ENCODE measurements at regions not wholly inside any gene's neighbourhood (a gene's known extent, or its start where the extent isn't known, plus 50 kb on each side); places are given as distances from the start of the nearest gene placed in this dataset.
"Not testable (repeated sequence)": the region's sequence is repeated elsewhere in the genome, so short reads cannot be mapped to it uniquely, and the experiment has no call there.

- not testable (repeated sequence) for TF ChIP-seq CTCF (conservative IDR thresholded peaks at IDR 0.05 in 1 of 2, IDR thresholded peaks at IDR 0.05 in 1 of 2; ENCODE audit: low read depth in 1 of 2, low read length in 2 of 2); EZH2 (IDR thresholded peaks at IDR 0.05; ENCODE audit: low read length, missing control alignments)
These were observed 130.7 kb downstream of the CRLF3 start for GRCh38 chr17:30693772-30694171.
